ENCODE measurements at regions not wholly inside any gene's neighbourhood (a gene's known extent, or its start where the extent isn't known, plus 50 kb on each side); places are given as distances from the start of the nearest gene placed in this dataset.

DNA sequence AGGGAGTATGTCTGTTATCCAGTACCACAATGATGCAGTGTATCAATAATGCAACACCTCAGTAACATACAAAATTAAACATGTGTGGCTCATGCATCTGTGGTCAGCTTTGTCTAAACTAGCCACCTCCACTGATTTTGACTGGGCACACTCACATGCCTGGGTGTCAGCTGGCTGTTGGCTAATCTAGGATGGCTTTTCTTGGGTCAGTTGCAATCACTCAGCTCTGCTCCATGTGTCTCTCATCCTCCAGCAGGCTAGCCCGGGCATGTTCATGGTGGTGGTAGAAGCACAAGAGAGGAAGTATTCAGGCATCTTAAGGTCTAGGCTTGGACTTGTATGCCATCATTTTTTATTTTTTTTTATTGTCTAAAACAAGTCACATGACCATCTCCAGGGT lies 59.3 kb upstream of the JAG1 start:
- Histone ChIP-seq H3K4me1 (peaks cover 12% of the 10 kb centered on the region), H3K27ac (no peak overlapping the region)
- intact Hi-C loops (cut with DNase I): no loop called here

DNA sequence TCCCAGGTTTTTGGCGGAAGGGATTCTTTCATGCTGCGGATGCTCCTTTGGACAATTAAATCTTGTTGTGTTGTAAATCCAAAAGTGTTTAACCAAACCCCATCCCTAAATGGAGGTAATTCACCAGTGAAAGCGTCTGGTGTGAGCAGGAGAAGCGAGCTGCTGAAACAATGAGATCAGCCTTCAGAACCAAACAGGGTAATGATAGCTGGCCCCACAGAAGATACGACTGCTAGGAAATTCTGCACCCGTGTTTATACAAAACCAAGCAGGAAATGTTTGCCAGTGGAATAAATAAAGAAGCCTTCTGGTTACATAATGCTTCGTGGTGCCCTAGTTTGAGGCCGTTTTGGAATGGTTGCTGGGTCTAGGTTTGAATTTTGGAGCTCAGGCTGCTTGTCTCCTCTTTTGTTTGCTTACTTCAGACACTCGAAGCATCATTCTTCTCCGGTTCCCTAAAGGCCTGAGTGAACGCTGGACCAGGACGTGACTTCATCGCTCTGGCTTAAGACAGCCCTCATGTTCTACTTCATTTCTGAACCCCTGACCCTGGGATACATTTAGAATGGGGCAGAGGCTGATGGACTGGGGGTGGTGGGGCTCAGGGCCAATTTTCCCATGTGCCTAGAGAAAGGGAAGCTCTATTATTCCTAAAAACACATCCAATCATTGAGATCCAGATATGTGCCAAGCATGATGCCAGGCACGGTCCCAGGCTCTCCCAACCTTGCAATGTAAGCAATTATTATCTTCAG lies 61.6 kb upstream of the JAG1 start:
- no peak for ATAC-seq
- no peak for DNase-seq
- no peaks in the 10 kb centered on the region for H3K36me3 ChIP-seq
- H3K27ac ChIP-seq: no peak overlapping the region
- TF ChIP-seq, protein P1, sequence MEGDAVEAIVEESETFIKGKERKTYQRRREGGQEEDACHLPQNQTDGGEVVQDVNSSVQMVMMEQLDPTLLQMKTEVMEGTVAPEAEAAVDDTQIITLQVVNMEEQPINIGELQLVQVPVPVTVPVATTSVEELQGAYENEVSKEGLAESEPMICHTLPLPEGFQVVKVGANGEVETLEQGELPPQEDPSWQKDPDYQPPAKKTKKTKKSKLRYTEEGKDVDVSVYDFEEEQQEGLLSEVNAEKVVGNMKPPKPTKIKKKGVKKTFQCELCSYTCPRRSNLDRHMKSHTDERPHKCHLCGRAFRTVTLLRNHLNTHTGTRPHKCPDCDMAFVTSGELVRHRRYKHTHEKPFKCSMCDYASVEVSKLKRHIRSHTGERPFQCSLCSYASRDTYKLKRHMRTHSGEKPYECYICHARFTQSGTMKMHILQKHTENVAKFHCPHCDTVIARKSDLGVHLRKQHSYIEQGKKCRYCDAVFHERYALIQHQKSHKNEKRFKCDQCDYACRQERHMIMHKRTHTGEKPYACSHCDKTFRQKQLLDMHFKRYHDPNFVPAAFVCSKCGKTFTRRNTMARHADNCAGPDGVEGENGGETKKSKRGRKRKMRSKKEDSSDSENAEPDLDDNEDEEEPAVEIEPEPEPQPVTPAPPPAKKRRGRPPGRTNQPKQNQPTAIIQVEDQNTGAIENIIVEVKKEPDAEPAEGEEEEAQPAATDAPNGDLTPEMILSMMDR (IDR thresholded peaks at IDR 0.05): no peak
- H3K9me3 ChIP-seq: no peaks in the 10 kb centered on the region
- intact Hi-C loops (cut with DNase I): no loop called here
- peaks cover 24% of the 10 kb centered on the region for H3K4me1 ChIP-seq
- no peaks in the 10 kb centered on the region for H3K27me3 ChIP-seq (ENCODE audit: low read depth)
- no peak overlapping the region for H3K4me3 ChIP-seq

More for the DNA sequence above, 59.3 kb upstream of the JAG1 start:
- Histone ChIP-seq H3K27me3 (ENCODE audit: low read depth) (no peaks in the 10 kb centered on the region), H3K36me3 (no peaks in the 10 kb centered on the region), H3K9me3 (no peaks in the 10 kb centered on the region), H3K4me3 (no peak overlapping the region)
- DNase-seq (no peak), ATAC-seq (no peak)
- TF ChIP-seq, protein P1 (IDR thresholded peaks at IDR 0.05): no peak

DNA sequence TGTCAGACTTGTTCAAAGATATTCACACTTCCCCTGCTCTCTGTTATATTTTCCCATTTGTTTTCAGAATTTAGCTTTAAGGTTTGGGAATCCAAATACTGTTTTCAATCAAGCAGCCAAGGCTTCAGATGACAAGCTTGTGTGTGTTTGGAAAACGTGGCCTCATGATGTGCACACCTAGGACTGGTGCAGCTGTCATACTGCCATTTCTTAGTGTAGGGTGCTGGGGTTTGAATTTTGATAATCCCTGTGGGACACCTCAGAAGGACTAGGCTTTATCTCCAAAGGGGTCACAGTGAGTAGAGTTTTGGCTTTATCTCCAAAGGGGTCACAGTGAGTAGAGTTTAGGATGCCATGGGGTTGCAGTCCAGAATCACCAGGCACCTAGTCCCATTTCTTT lies 65.3 kb upstream of the JAG1 start:
- H3K27me3 ChIP-seq (ENCODE audit: low read depth): no peaks in the 10 kb centered on the region
- no peak for DNase-seq
- H3K9me3 ChIP-seq: no peaks in the 10 kb centered on the region
- TF ChIP-seq, protein P1 (IDR thresholded peaks at IDR 0.05): no peak
- peak in 1 of 2 donors; percentile 43 for ATAC-seq
- H3K27ac ChIP-seq: peak overlapping the region; percentile 42
- H3K4me3 ChIP-seq: peak overlapping the region; percentile 23
- intact Hi-C loops (cut with DNase I): no loop called here
- H3K4me1 ChIP-seq: peaks cover 28% of the 10 kb centered on the region
- no peaks in the 10 kb centered on the region for H3K36me3 ChIP-seq

DNA sequence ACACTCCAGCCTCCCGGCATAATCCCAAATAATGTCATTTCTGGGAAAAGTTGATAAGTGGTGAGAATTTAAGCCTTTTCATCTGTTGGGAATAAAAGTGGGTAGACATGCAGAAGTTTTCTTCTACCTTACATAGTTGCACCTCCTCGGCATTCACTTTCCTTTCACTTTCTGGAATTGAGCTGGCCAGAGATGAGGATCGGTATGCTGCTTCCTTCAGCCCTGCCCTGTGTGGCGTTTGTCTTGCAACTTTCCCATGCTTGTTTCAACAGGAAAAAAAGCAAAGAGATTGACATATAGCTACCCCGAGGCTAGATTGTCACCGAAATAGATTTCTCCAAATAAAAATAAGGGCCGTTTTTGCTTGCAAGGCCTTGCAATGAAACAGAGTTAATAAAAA lies 65.8 kb upstream of the JAG1 start:
- Histone ChIP-seq H3K4me3 (peak overlapping the region; percentile 23), H3K9me3 (no peaks in the 10 kb centered on the region), H3K36me3 (no peaks in the 10 kb centered on the region), H3K4me1 (peaks cover 28% of the 10 kb centered on the region), H3K27me3 (ENCODE audit: low read depth) (no peaks in the 10 kb centered on the region), H3K27ac (peak overlapping the region; percentile 42)
- ATAC-seq: peak; percentile 43 to 67
- no peak for DNase-seq
- intact Hi-C loops (cut with DNase I): no loop called here
- TF ChIP-seq, protein P1 (IDR thresholded peaks at IDR 0.05): no peak

DNA sequence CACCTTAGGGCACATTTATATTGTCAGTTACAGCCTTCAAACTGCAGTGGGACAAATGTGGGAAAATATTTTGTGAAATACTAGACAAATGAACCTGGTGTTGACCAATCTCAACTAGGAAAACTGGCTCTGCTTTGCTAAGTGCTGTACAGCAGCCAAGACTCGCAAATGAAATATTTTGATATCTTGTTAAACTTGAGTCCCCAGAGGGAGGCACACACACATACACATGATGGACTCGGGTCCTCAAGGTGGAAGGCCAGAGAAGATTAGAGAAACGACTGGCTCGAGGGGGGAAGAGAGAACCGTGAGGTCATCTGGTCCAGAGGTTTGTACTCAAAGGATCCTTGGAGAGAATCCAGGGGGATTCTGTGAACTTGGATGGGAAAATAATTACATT lies 67.3 kb upstream of the JAG1 start:
- intact Hi-C loops (cut with DNase I): no loop called here
- no peaks in the 10 kb centered on the region for H3K36me3 ChIP-seq
- TF ChIP-seq, protein P1 (IDR thresholded peaks at IDR 0.05): no peak
- no peaks in the 10 kb centered on the region for H3K27me3 ChIP-seq (ENCODE audit: low read depth)
- no peak overlapping the region for H3K27ac ChIP-seq
- H3K4me1 ChIP-seq: peaks cover 16% of the 10 kb centered on the region
- DNase-seq (no peak), ATAC-seq (no peak)
- H3K4me3 ChIP-seq: no peak overlapping the region
- no peaks in the 10 kb centered on the region for H3K9me3 ChIP-seq
